ENCODE measurements at regions not wholly inside any gene's neighbourhood (a gene's known extent, or its start where the extent isn't known, plus 50 kb on each side); places are given as distances from the start of the nearest gene placed in this dataset.

- ChIA-PET CTCF (ENCODE audit: partially characterized antibody) (no interaction called here), POLR2A (ENCODE audit: partially characterized antibody) (no interaction called here)
- Histone ChIP-seq H2BK20ac (ENCODE audit: low read length) (no peak overlapping the region), H3K4me1 (replicated peaks in 1 of 4; ENCODE audit: control insufficient read depth in 3 of 4, insufficient read depth in 4 of 4, low read length in 3 of 4) (peaks cover 0 to 3% (median 1%) of the 10 kb centered on the region in 4 experiments; a peak in 2 of 7 replicates), H2BK5ac (ENCODE audit: low read depth, low read length) (no peak overlapping the region), H2AK5ac (ENCODE audit: low read depth, low read length) (no peak overlapping the region), H4K20me1 (replicated peaks in 1 of 2; ENCODE audit: control insufficient read depth in 1 of 2, insufficient read depth in 2 of 2, low read length in 2 of 2) (no peaks in the 10 kb centered on the region), H4K8ac (ENCODE audit: extremely low read depth, insufficient read depth, low read length) (no peak overlapping the region), H3K27me3 (replicated peaks in 1 of 4; ENCODE audit: control insufficient read depth in 3 of 4, extremely low read depth in 1 of 4, insufficient read depth in 3 of 4, low read length in 3 of 4) (peaks cover 0 to 6% (median 0%) of the 10 kb centered on the region in 4 experiments; a peak in 1 of 7 replicates), H3K9ac (replicated peaks in 1 of 4; ENCODE audit: extremely low read depth in 1 of 4, low read depth in 3 of 4, low read length in 3 of 4) (no peak overlapping the region), H2BK15ac (ENCODE audit: low read length) (no peak overlapping the region), H3K14ac (ENCODE audit: insufficient read length) (no peak overlapping the region), H3K23ac (ENCODE audit: insufficient read length) (no peak overlapping the region), H2BK120ac (replicated peaks; ENCODE audit: low read depth, low read length) (no peak overlapping the region), H3K4me3 (ENCODE audit: extremely low read depth in 1 of 4, insufficient read depth in 2 of 4, low read depth in 3 of 4, low read length in 4 of 4) (no peak overlapping the region; a peak in 1 of 8 replicates), H3K79me2 (ENCODE audit: control insufficient read depth in 1 of 2, insufficient read depth in 2 of 2, low read length in 2 of 2) (no peaks in the 10 kb centered on the region), H2AFZ (ENCODE audit: low read length) (no peak overlapping the region), H4K5ac (ENCODE audit: insufficient read length, low read depth, low read length) (no peak overlapping the region), H4K91ac (replicated peaks; ENCODE audit: insufficient read length, low read length) (no peak overlapping the region), H3K9me3 (ENCODE audit: insufficient read depth in 2 of 2, low read depth in 1 of 2, low read length in 1 of 2) (no peaks in the 10 kb centered on the region), H3K23me2 (ENCODE audit: low read depth, low read length) (no peaks in the 10 kb centered on the region), H3K36me3 (ENCODE audit: control insufficient read depth in 2 of 4, insufficient read depth in 4 of 4, low read length in 3 of 4) (no peaks in the 10 kb centered on the region), H3K4ac (replicated peaks; ENCODE audit: insufficient read length, low read depth, low read length) (no peak overlapping the region), H2BK12ac (ENCODE audit: low read depth, low read length) (no peak overlapping the region), H3K18ac (ENCODE audit: extremely low read depth, low read length) (no peak overlapping the region), H3K27ac (ENCODE audit: low read depth, low read length) (no peak overlapping the region), H3K4me2 (ENCODE audit: insufficient read depth in 1 of 2, low read depth in 2 of 2, low read length in 2 of 2) (0 out of 4 replicates have a peak overlapping the region, but pooled peaks of 1 of the 2 experiments have one; percentile 22), H3K79me1 (ENCODE audit: low read depth, low read length) (no peaks in the 10 kb centered on the region), H3K56ac (replicated peaks; ENCODE audit: insufficient read length, low read depth, low read length) (no peak overlapping the region)
- FAIRE-seq (no peak), DNase-seq (ENCODE audit: low read depth in 1 of 2, low spot score in 2 of 2) (no peak)
- TF ChIP-seq USF2 (IDR thresholded peaks at IDR 0.05; ENCODE audit: low read length) (no peak), SIX5 (IDR thresholded peaks at IDR 0.05; ENCODE audit: low read depth, low read length) (no peak), MAX (IDR thresholded peaks at IDR 0.05) (no peak), EGR1 (IDR thresholded peaks at IDR 0.05; ENCODE audit: borderline replicate concordance, low read depth, low read length) (no peak), ATF3 (IDR thresholded peaks at IDR 0.05; ENCODE audit: insufficient read depth, low read depth, low read length) (no peak), SAP30 (IDR thresholded peaks at IDR 0.05; ENCODE audit: insufficient read depth, insufficient replicate concordance, low read length) (no peak), TBP (IDR thresholded peaks at IDR 0.05; ENCODE audit: low read depth, low read length) (no peak), TAF7 (optimal IDR thresholded peaks at IDR 0.05; ENCODE audit: borderline replicate concordance, low read depth, low read length) (no peak), CBX8 (IDR thresholded peaks at IDR 0.05; ENCODE audit: borderline replicate concordance, low read depth, low read length) (no peak), NRF1 (IDR thresholded peaks at IDR 0.05; ENCODE audit: low read depth, low read length) (no peak), TEAD4 (IDR thresholded peaks at IDR 0.05; ENCODE audit: low read depth, low read length) (no peak), SP1 (IDR thresholded peaks at IDR 0.05; ENCODE audit: low read depth, low read length) (no peak), ASH2L (IDR thresholded peaks at IDR 0.05; ENCODE audit: low read length) (no peak), RBBP5 (IDR thresholded peaks at IDR 0.05; ENCODE audit: borderline replicate concordance, low read depth, low read length) (no peak)
Observed at GRCh38 chr18:61274416-61274960, 58.7 kb upstream of the CDH20 start.

Data from H1 (cell line).